Right hindlimb (tissue), 1 donor: ENCODE measurements at regions not wholly inside any gene's neighbourhood (a gene's known extent, or its start where the extent isn't known, plus 50 kb on each side); places are given as distances from the start of the nearest gene placed in this dataset.

ENCODE experiments used
- DNase-seq: peaks from one replicate; pipeline ENCODE4 v3.0.0-alpha.2; 2018

- DNase-seq = no peak
Measured at GRCh38 chr7:17485904-17486303, 187.5 kb downstream of the AHR start.

GRCh38 chr7:17486835-17487234 is 188.4 kb downstream of the AHR start:
- DNase-seq = no peak

GRCh38 chr7:17487343-17487742 is 188.9 kb downstream of the AHR start:
- no peak for DNase-seq

GRCh38 chr7:17488829-17489228 is 190.4 kb downstream of the AHR start:
- no peak for DNase-seq

- no peak for DNase-seq
Measured at GRCh38 chr7:17489961-17490360, 191.5 kb downstream of the AHR start.

GRCh38 chr7:17490825-17491224 is 192.4 kb downstream of the AHR start:
- no peak for DNase-seq

GRCh38 chr7:17492437-17492836 is 194.0 kb downstream of the AHR start:
- DNase-seq = no peak

- no peak for DNase-seq
Measured at GRCh38 chr7:17493446-17493845, 195.0 kb downstream of the AHR start.

- no peak for DNase-seq
Measured at GRCh38 chr7:17495655-17496394, 197.4 kb downstream of the AHR start.

GRCh38 chr7:17497136-17497535 is 198.7 kb downstream of the AHR start:
- no peak for DNase-seq

- no peak for DNase-seq
Measured at GRCh38 chr7:17497549-17498167, 199.2 kb downstream of the AHR start.

GRCh38 chr7:17498230-17498629 is 199.8 kb downstream of the AHR start:
- DNase-seq = no peak

GRCh38 chr7:17500736-17501135 is 202.3 kb downstream of the AHR start:
- DNase-seq = peak; percentile 56

- DNase-seq = no peak
Measured at GRCh38 chr7:17501441-17502212, 203.2 kb downstream of the AHR start.

GRCh38 chr7:17502213-17503060 is 204.0 kb downstream of the AHR start:
- DNase-seq = no peak

GRCh38 chr7:17506095-17506494 is 207.6 kb downstream of the AHR start:
- DNase-seq = no peak

GRCh38 chr7:17506596-17506995 is 208.1 kb downstream of the AHR start:
- DNase-seq = no peak

- no peak for DNase-seq
Measured at GRCh38 chr7:17507717-17508116, 209.3 kb downstream of the AHR start.

GRCh38 chr7:17512181-17512675 is 213.8 kb downstream of the AHR start:
- no peak for DNase-seq

GRCh38 chr7:17516771-17517170 is 218.3 kb downstream of the AHR start:
- DNase-seq = no peak

GRCh38 chr7:17520941-17521340 is 222.5 kb downstream of the AHR start:
- DNase-seq = no peak

GRCh38 chr7:17521437-17521836 is 223.0 kb downstream of the AHR start:
- no peak for DNase-seq
